Activated CD8-positive, alpha-beta memory T cell treated with anti-CD3 and anti-CD28 coated beads for 36 hours (primary cell): ENCODE measurements at regions not wholly inside any gene's neighbourhood (a gene's known extent, or its start where the extent isn't known, plus 50 kb on each side); places are given as distances from the start of the nearest gene placed in this dataset.

ENCODE experiments used
- CTCF ChIA-PET: fragments of 350-600 bp; sonication (Branson Sonifier 250); formaldehyde crosslinking; loops from one replicate; lab custom pipeline; 2021; ENCODE audit warnings: antibody characterized with exemption; lab: Charles Lee
- POLR2A ChIA-PET: fragments of 350-600 bp; sonication (Branson Sonifier 250); formaldehyde crosslinking; loops from one replicate; lab custom pipeline; 2021; ENCODE audit warnings: antibody characterized with exemption; lab: Charles Lee

- ChIA-PET POLR2A (interaction anchor here (0.6 to 5.0 kb wide), 7 partner anchors 9 to 178 kb away, joined by 3 to 114 read pairs (median 4); no protein-coding TSS in a partner anchor), CTCF (interaction anchor here (0.9 to 4.2 kb wide), 7 partner anchors 17 to 180 kb away, joined by 3 to 39 read pairs (median 4); no protein-coding TSS in a partner anchor)
Observed at GRCh38 chr14:50040401-50040775, 76.0 kb downstream of the VCPKMT start.

- POLR2A ChIA-PET: interaction anchor here (0.6 to 5.0 kb wide), 7 partner anchors 8 to 178 kb away, joined by 3 to 114 read pairs (median 4); no protein-coding TSS in a partner anchor
- CTCF ChIA-PET: interaction anchor here (0.6 to 4.2 kb wide), 7 partner anchors 17 to 401 kb away, joined by 3 to 39 read pairs (median 3); no protein-coding TSS in a partner anchor
Observed at GRCh38 chr14:50040895-50041465, 75.4 kb downstream of the VCPKMT start.

GRCh38 chr14:50041980-50042379 is 74.4 kb downstream of the VCPKMT start:
- POLR2A ChIA-PET: no interaction called here
- CTCF ChIA-PET: no interaction called here

GRCh38 chr14:50044042-50044651 is 72.2 kb downstream of the VCPKMT start:
- ChIA-PET CTCF (interaction anchor here (0.9 to 1.9 kb wide), 6 partner anchors 18 to 178 kb away, joined by 3 to 7 read pairs (median 4); no protein-coding TSS in a partner anchor), POLR2A (interaction anchor here (1.0 to 2.4 kb wide), 4 partner anchors 18 to 45 kb away, joined by 3 to 10 read pairs (median 6); no protein-coding TSS in a partner anchor)

- ChIA-PET CTCF (interaction anchor here (0.9 to 1.9 kb wide), 6 partner anchors 17 to 180 kb away, joined by 3 to 7 read pairs (median 4); no protein-coding TSS in a partner anchor), POLR2A (interaction anchor here (0.6 to 2.4 kb wide), 7 partner anchors 17 to 182 kb away, joined by 3 to 10 read pairs (median 4); partner anchors contain the start of gene ARF6)
Observed at GRCh38 chr14:50045039-50045711, 71.2 kb downstream of the VCPKMT start.

- CTCF ChIA-PET: interaction anchor here (0.9 to 1.9 kb wide), 2 partner anchors 16 to 180 kb away, joined by 3 to 4 read pairs; no protein-coding TSS in a partner anchor
- POLR2A ChIA-PET: interaction anchor here (0.6 to 1.4 kb wide), 5 partner anchors 35 to 183 kb away, joined by 3 to 6 read pairs (median 4); partner anchors contain the start of gene ARF6
Observed at GRCh38 chr14:50045837-50046236, 70.5 kb downstream of the VCPKMT start.

- POLR2A ChIA-PET: interaction anchor here (0.6 kb wide), 1 partner anchor 664 kb away, joined by 3 read pairs; no protein-coding TSS in a partner anchor
- CTCF ChIA-PET: interaction anchor here (0.7 kb wide), 1 partner anchor 33 kb away, joined by 3 read pairs; no protein-coding TSS in a partner anchor
Observed at GRCh38 chr14:50047274-50047676, 69.1 kb downstream of the VCPKMT start.

- ChIA-PET CTCF (interaction anchor here (1.7 kb wide), 1 partner anchor 11 kb away, joined by 4 read pairs; no protein-coding TSS in a partner anchor), POLR2A (interaction anchor here (0.6 kb wide), 1 partner anchor 8 kb away, joined by 3 read pairs; no protein-coding TSS in a partner anchor)
Observed at GRCh38 chr14:50049093-50049492, 67.3 kb downstream of the VCPKMT start.

- POLR2A ChIA-PET: interaction anchor here (0.6 kb wide), 1 partner anchor 9 kb away, joined by 3 read pairs; no protein-coding TSS in a partner anchor
Observed at GRCh38 chr14:50049703-50050570, 66.4 kb downstream of the VCPKMT start.

GRCh38 chr14:50051106-50051505 is 65.3 kb downstream of the VCPKMT start:
- CTCF ChIA-PET: interaction anchor here (1.2 to 1.5 kb wide), 2 partner anchors 10 to 188 kb away, joined by 3 read pairs; no protein-coding TSS in a partner anchor

More at GRCh38 chr14:50049703-50050570, 66.4 kb downstream of the VCPKMT start:
- CTCF ChIA-PET: interaction anchor here (1.2 to 1.7 kb wide), 3 partner anchors 10 to 187 kb away, joined by 3 to 4 read pairs (median 3); no protein-coding TSS in a partner anchor

GRCh38 chr14:50051706-50052105 is 64.7 kb downstream of the VCPKMT start:
- CTCF ChIA-PET: no interaction called here
- POLR2A ChIA-PET: no interaction called here

More at GRCh38 chr14:50051106-50051505, 65.3 kb downstream of the VCPKMT start:
- POLR2A ChIA-PET: no interaction called here

GRCh38 chr14:50052517-50052916 is 63.9 kb downstream of the VCPKMT start:
- ChIA-PET CTCF (interaction anchor here (1.8 kb wide), 1 partner anchor 200 kb away, joined by 5 read pairs; the partner anchor contains the start of gene NEMF), POLR2A (no interaction called here)

GRCh38 chr14:50053935-50054334 is 62.4 kb downstream of the VCPKMT start:
- ChIA-PET POLR2A (no interaction called here), CTCF (interaction anchor here (1.8 kb wide), 1 partner anchor 201 kb away, joined by 5 read pairs; the partner anchor contains the start of gene NEMF)

- ChIA-PET POLR2A (no interaction called here), CTCF (interaction anchor here (0.6 to 0.7 kb wide), 2 partner anchors 44 to 149 kb away, joined by 3 to 4 read pairs; no protein-coding TSS in a partner anchor)
Observed at GRCh38 chr14:50055461-50056228, 60.7 kb downstream of the VCPKMT start.

- CTCF ChIA-PET: interaction anchor here (0.5 to 0.6 kb wide), 2 partner anchors 150 to 513 kb away, joined by 3 to 4 read pairs; no protein-coding TSS in a partner anchor
Observed at GRCh38 chr14:50056435-50056834, 59.9 kb downstream of the VCPKMT start.

GRCh38 chr14:50057331-50057730 is 59.0 kb downstream of the VCPKMT start:
- CTCF ChIA-PET: no interaction called here
- POLR2A ChIA-PET: no interaction called here

More at GRCh38 chr14:50056435-50056834, 59.9 kb downstream of the VCPKMT start:
- POLR2A ChIA-PET: no interaction called here

- ChIA-PET CTCF (no interaction called here), POLR2A (no interaction called here)
Observed at GRCh38 chr14:50058113-50058512, 58.3 kb downstream of the VCPKMT start.
